IMR-90 (cell line): ENCODE measurements at regions not wholly inside any gene's neighbourhood (a gene's known extent, or its start where the extent isn't known, plus 50 kb on each side); places are given as distances from the start of the nearest gene placed in this dataset.

Experiments used
- ATAC-seq: fragments of 200-7000 bp; cut with Tn5 transposase; 2 replicates; pipeline ENCODE4 v1.9.1; 2020; ENCODE audit warnings: low read depth, mild to moderate bottlenecking, moderate library complexity
- BruUV-seq: library from RNA; stranded (reverse); fragments of 400-500 nt; replicated peaks from 2 replicates; lab custom pipeline; 2021; lab: Mats Ljungman, UMichigan
- CTCF ChIA-PET: fragments of 300-600 bp; formaldehyde crosslinking; extraction: SDS; loops from one replicate; lab custom pipeline; 2021; ENCODE audit warnings: antibody characterized with exemption; lab: Yijun Ruan, JAX
- POLR2A ChIA-PET: fragments of 300-600 bp; sonication (Branson Sonifier 250); formaldehyde crosslinking; loops from one replicate; lab custom pipeline; 2022; ENCODE audit warnings: antibody characterized with exemption; ENCODE audit not compliant: unreplicated experiment; lab: Charles Lee
- DNase-seq: peaks from one replicate; pipeline ENCODE4 v3.0.0; 2013
- H2AFZ ChIP-seq: replicated peaks from 2 replicates; pipeline ENCODE3; 2013; ENCODE audit warnings: low read length, mild to moderate bottlenecking; ENCODE audit not compliant: poor library complexity
- H2AK5ac ChIP-seq: 2 replicates; pipeline ENCODE4 v1.6.1; 2013; ENCODE audit warnings: low read depth, low read length, inconsistent platforms
- H2AK9ac ChIP-seq: replicated peaks from 2 replicates; pipeline ENCODE3; 2013; ENCODE audit warnings: mild to moderate bottlenecking, low read depth, low read length, moderate library complexity; ENCODE audit not compliant: poor library complexity
- H2BK120ac ChIP-seq: 2 replicates; pipeline ENCODE4 v1.6.1; 2013; ENCODE audit warnings: low read depth, low read length, inconsistent platforms
- H2BK15ac ChIP-seq: 3 replicates; pipeline ENCODE4 v1.6.1; 2013; ENCODE audit warnings: low read depth, low read length, inconsistent platforms
- H2BK20ac ChIP-seq: 2 replicates; pipeline ENCODE4 v1.6.1; 2013; ENCODE audit warnings: low read depth, mild to moderate bottlenecking, inconsistent platforms, low read length, moderate library complexity
- H2BK5ac ChIP-seq: 2 replicates; pipeline ENCODE4 v1.6.1; 2013; ENCODE audit warnings: mild to moderate bottlenecking, low read depth, low read length, inconsistent platforms; ENCODE audit not compliant: poor library complexity, severe bottlenecking
- H3K14ac ChIP-seq: replicated peaks from 2 replicates; pipeline ENCODE4 v1.6.1; 2013; ENCODE audit warnings: low read depth, low read length, inconsistent platforms
- H3K18ac ChIP-seq: 2 replicates; pipeline ENCODE4 v1.6.1; 2013; ENCODE audit warnings: low read depth, low read length, control low read depth
- H3K23ac ChIP-seq: 2 replicates; pipeline ENCODE4 v1.6.1; 2013; ENCODE audit warnings: low read depth, low read length, inconsistent platforms
- H3K27ac ChIP-seq: 2 replicates; pipeline ENCODE4 v1.5.1; 2013; ENCODE audit warnings: mild to moderate bottlenecking, control low read depth, low read length; ENCODE audit not compliant: insufficient read depth
- H3K27me3 ChIP-seq: 2 replicates; pipeline ENCODE4 v1.6.1; 2013; ENCODE audit warnings: low read length; ENCODE audit not compliant: control insufficient read depth, insufficient read depth
- H3K36me3 ChIP-seq: 2 replicates; pipeline ENCODE4 v1.6.1; 2013; ENCODE audit warnings: low read length, mixed read lengths; ENCODE audit not compliant: control insufficient read depth, insufficient read depth
- H3K4ac ChIP-seq: 2 replicates; pipeline ENCODE4 v1.6.1; 2013; ENCODE audit warnings: low read depth, low read length, inconsistent platforms
- H3K4me1 ChIP-seq: 2 replicates; pipeline ENCODE4 v1.6.1; 2013; ENCODE audit warnings: low read length, mixed read lengths; ENCODE audit not compliant: control insufficient read depth, insufficient read depth
- H3K4me2 ChIP-seq: 2 replicates; pipeline ENCODE4 v1.6.1; 2013; ENCODE audit warnings: low read depth, mild to moderate bottlenecking, control low read depth, low read length, moderate library complexity
- H3K4me3 ChIP-seq: 2 replicates; pipeline ENCODE4 v1.5.1; 2013; ENCODE audit warnings: low read depth, mild to moderate bottlenecking, control low read depth, low read length, moderate library complexity; ENCODE audit not compliant: insufficient read depth
- H3K56ac ChIP-seq: 2 replicates; pipeline ENCODE4 v1.6.1; 2013; ENCODE audit warnings: low read length, inconsistent platforms; ENCODE audit not compliant: insufficient read depth; ENCODE audit errors: extremely low read depth
- H3K79me1 ChIP-seq, 2 experiments: 2 replicates each; pipeline ENCODE4 v1.6.1; 2013; ENCODE audit warnings: low read length in 2 of 2, inconsistent platforms in 1 of 2, low read depth in 1 of 2
- H3K9ac ChIP-seq: 2 replicates; pipeline ENCODE4 v1.6.1; 2013; ENCODE audit warnings: low read depth, low read length, control low read depth
- H3K9me1 ChIP-seq: 2 replicates; pipeline ENCODE4 v1.6.1; 2013; ENCODE audit warnings: low read length, inconsistent platforms; ENCODE audit not compliant: insufficient read depth
- H3K9me3 ChIP-seq: 2 replicates; pipeline ENCODE4 v1.6.1; 2013; ENCODE audit warnings: low read length; ENCODE audit not compliant: control insufficient read depth, insufficient read depth
- H4K20me1 ChIP-seq: 2 replicates; pipeline ENCODE4 v1.6.1; 2013; ENCODE audit warnings: low read length, inconsistent platforms; ENCODE audit not compliant: insufficient read depth
- H4K5ac ChIP-seq: 2 replicates; pipeline ENCODE4 v1.6.1; 2013; ENCODE audit warnings: mild to moderate bottlenecking, low read depth, low read length, control low read depth
- H4K8ac ChIP-seq, 2 experiments: 2 replicates each; pipeline ENCODE4 v1.6.1; 2013; ENCODE audit warnings: low read depth in 2 of 2, low read length in 2 of 2, control low read depth in 1 of 2, inconsistent platforms in 1 of 2
- H4K91ac ChIP-seq: 2 replicates; pipeline ENCODE4 v1.6.1; 2013; ENCODE audit warnings: low read depth, low read length, inconsistent platforms; ENCODE audit not compliant: insufficient read depth
- BHLHE40 ChIP-seq: fragments of 150-350 bp; IDR thresholded peaks from 2 replicates; pipeline ENCODE4 v1.6.1; 2016; ENCODE audit warnings: mild to moderate bottlenecking, low read depth, low read length
- CEBPB ChIP-seq: IDR thresholded peaks from 2 replicates; pipeline ENCODE4 v1.6.1; 2012; ENCODE audit warnings: low read depth, low read length, improper control_type of control experiment
- CHD1 ChIP-seq: IDR thresholded peaks from 2 replicates; pipeline ENCODE4 v1.6.1; 2012; ENCODE audit warnings: low read depth, low read length, improper control_type of control experiment
- FOS ChIP-seq: fragments of 150-350 bp; IDR thresholded peaks from 2 replicates; pipeline ENCODE4 v1.6.1; 2016; ENCODE audit warnings: low read depth, low read length
- MAZ ChIP-seq: IDR thresholded peaks from 2 replicates; pipeline ENCODE4 v1.6.1; 2012; ENCODE audit warnings: low read depth, mild to moderate bottlenecking, low read length, improper control_type of control experiment, moderate library complexity, borderline replicate concordance
- MXI1 ChIP-seq: IDR thresholded peaks from 2 replicates; pipeline ENCODE4 v1.6.1; 2012; ENCODE audit warnings: low read depth, mild to moderate bottlenecking, low read length, moderate library complexity, borderline replicate concordance
- NFE2L2 ChIP-seq: fragments of 150-350 bp; IDR thresholded peaks from 2 replicates; pipeline ENCODE4 v1.6.1; 2016; ENCODE audit warnings: low read depth, mild to moderate bottlenecking, low read length
- RCOR1 ChIP-seq: IDR thresholded peaks from 2 replicates; pipeline ENCODE4 v1.6.1; 2012; ENCODE audit warnings: mild to moderate bottlenecking, low read length, improper control_type of control experiment; ENCODE audit not compliant: insufficient replicate concordance
- RFX5 ChIP-seq: IDR thresholded peaks from 2 replicates; pipeline ENCODE4 v1.8.0; 2012; ENCODE audit warnings: low read depth, mild to moderate bottlenecking, low read length, moderate library complexity
- WGBS, 2 experiments: methylation state at CpG; one replicate each; pipeline versions ENCODE4 v1.1.5 to v1.1.7; 2013; ENCODE audit warnings: missing lambda C conversion rate in 2 of 2; ENCODE audit not compliant: insufficient read length in 1 of 2; ENCODE audit errors: extremely low coverage in 2 of 2; 5-methylcytosine and 5-hydroxymethylcytosine counted together
- dilution Hi-C: fragments of 300-500 bp; cut with HindIII; formaldehyde crosslinking; loops from one replicate; pipeline ENCODE4 v1.14.3; 2018; ENCODE audit warnings: low sequenced_read_pairs; ENCODE audit not compliant: unreplicated experiment
- in situ Hi-C: fragments of 300-500 bp; cut with MboI; formaldehyde crosslinking; loops from 3 replicates; pipeline ENCODE4 v1.14.3; 2019; ENCODE audit warnings: low sequenced_read_pairs, inconsistent platforms, mixed read lengths
- intact Hi-C: fragments of 100-400 bp; cut with micrococcal nuclease; formaldehyde crosslinking; loops from 2 replicates; pipeline ENCODE4 v1.10.0; 2022
- TF ChIP-seq, protein P1 (sequence below): fragments of 150-350 bp; IDR thresholded peaks from 2 replicates; pipeline ENCODE4 v1.6.1; 2017; ENCODE audit warnings: mild to moderate bottlenecking, antibody characterized with exemption, low read length, low read depth
- TF ChIP-seq, protein P2 (sequence below): conservative IDR thresholded peaks from 2 replicates; pipeline ENCODE4 v1.5.1; 2012; ENCODE audit warnings: mild to moderate bottlenecking, low read depth, low read length, improper control_type of control experiment
- TF ChIP-seq, protein P3 (sequence below): fragments of 150-350 bp; IDR thresholded peaks from 2 replicates; pipeline ENCODE4 v1.6.1; 2016; ENCODE audit warnings: low read depth, mild to moderate bottlenecking, low read length, moderate library complexity, borderline replicate concordance

DNA sequence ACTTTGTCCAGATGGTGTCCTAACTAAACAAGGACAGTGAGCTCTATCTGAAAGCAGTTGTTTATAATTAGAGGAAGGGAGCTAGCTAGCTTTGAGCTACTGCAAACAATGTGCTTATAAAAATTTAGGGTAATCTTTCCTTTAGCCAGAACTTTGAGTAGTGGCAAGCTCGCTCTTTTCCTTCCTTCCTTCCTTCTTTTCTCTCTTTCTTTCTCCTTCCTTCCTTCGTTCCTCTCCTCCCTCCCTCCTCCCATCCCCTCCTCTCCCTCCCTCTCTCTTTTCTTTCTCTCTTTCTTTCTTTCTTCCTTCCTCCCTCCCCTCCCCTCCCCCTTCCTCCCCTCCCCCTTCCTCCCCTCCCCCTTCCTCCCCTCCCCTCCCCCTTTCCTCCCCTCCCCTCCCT is 520.1 kb downstream of the INHBA start:
- in situ Hi-C loops = no loop called here
- H3K4me2 ChIP-seq = no peak overlapping the region
- CTCF ChIA-PET = interaction anchor here (0.9 kb wide), 1 partner anchor 9 kb away, joined by 4 read pairs; no protein-coding TSS in a partner anchor

More for the DNA sequence above, 520.1 kb downstream of the INHBA start:
- H2AK5ac ChIP-seq = no peak overlapping the region
- ATAC-seq (no peak), DNase-seq (no peak)
- peaks cover 3% of the 10 kb centered on the region for H3K9me1 ChIP-seq
- H3K23ac ChIP-seq = no peak overlapping the region
- no peak overlapping the region for H2BK20ac ChIP-seq
- H3K14ac ChIP-seq = 0 out of 2 replicates have a peak overlapping the region, but pooled peaks have one; percentile 34
- no TSS peak for BruUV-seq
- H4K20me1 ChIP-seq = no peaks in the 10 kb centered on the region
- H4K5ac ChIP-seq = no peak overlapping the region
- no peak overlapping the region for H2AK9ac ChIP-seq
- no peaks in the 10 kb centered on the region for H3K27me3 ChIP-seq
- POLR2A ChIA-PET = no interaction called here
- no peak overlapping the region for H3K27ac ChIP-seq
- TF ChIP-seq, protein P1, sequence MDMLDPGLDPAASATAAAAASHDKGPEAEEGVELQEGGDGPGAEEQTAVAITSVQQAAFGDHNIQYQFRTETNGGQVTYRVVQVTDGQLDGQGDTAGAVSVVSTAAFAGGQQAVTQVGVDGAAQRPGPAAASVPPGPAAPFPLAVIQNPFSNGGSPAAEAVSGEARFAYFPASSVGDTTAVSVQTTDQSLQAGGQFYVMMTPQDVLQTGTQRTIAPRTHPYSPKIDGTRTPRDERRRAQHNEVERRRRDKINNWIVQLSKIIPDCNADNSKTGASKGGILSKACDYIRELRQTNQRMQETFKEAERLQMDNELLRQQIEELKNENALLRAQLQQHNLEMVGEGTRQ = no peak
- TF ChIP-seq CEBPB (no peak), BHLHE40 (no peak), MAZ (no peak), CHD1 (no peak), NFE2L2 (no peak), RFX5 (no peak), RCOR1 (no peak), MXI1 (no peak), FOS (no peak)
- TF ChIP-seq, protein P2, sequence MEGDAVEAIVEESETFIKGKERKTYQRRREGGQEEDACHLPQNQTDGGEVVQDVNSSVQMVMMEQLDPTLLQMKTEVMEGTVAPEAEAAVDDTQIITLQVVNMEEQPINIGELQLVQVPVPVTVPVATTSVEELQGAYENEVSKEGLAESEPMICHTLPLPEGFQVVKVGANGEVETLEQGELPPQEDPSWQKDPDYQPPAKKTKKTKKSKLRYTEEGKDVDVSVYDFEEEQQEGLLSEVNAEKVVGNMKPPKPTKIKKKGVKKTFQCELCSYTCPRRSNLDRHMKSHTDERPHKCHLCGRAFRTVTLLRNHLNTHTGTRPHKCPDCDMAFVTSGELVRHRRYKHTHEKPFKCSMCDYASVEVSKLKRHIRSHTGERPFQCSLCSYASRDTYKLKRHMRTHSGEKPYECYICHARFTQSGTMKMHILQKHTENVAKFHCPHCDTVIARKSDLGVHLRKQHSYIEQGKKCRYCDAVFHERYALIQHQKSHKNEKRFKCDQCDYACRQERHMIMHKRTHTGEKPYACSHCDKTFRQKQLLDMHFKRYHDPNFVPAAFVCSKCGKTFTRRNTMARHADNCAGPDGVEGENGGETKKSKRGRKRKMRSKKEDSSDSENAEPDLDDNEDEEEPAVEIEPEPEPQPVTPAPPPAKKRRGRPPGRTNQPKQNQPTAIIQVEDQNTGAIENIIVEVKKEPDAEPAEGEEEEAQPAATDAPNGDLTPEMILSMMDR = no peak
- TF ChIP-seq, protein P3, sequence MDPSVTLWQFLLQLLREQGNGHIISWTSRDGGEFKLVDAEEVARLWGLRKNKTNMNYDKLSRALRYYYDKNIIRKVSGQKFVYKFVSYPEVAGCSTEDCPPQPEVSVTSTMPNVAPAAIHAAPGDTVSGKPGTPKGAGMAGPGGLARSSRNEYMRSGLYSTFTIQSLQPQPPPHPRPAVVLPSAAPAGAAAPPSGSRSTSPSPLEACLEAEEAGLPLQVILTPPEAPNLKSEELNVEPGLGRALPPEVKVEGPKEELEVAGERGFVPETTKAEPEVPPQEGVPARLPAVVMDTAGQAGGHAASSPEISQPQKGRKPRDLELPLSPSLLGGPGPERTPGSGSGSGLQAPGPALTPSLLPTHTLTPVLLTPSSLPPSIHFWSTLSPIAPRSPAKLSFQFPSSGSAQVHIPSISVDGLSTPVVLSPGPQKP = no peak
- H2AFZ ChIP-seq = no peak overlapping the region
- H4K8ac ChIP-seq = 0 out of 4 replicates have a peak overlapping the region, but pooled peaks of 1 of the 2 experiments have one; percentile 12
- no peaks in the 10 kb centered on the region for H3K4me1 ChIP-seq
- no peak overlapping the region for H4K91ac ChIP-seq
- 100% methylated on average over 1 of the region's 2 CpGs; no CpG with 5 or more reads in 1 of the 2 experiments for WGBS, 2 experiments
- H3K9ac ChIP-seq = no peak overlapping the region
- no peak overlapping the region for H3K18ac ChIP-seq
- H2BK120ac ChIP-seq = peak overlapping the region; percentile 12; the same call in 1 of the 2 replicates
- H3K79me1 ChIP-seq = peaks cover 4 to 10% of the 10 kb centered on the region in 2 experiments; a peak in 2 of 4 replicates
- H3K4me3 ChIP-seq = no peak overlapping the region
- H3K56ac ChIP-seq = no peak overlapping the region
- intact Hi-C loops = loop anchor here (10.0 kb wide), 1 partner anchor 512 kb away; no protein-coding TSS in a partner anchor
- no peaks in the 10 kb centered on the region for H3K9me3 ChIP-seq
- dilution Hi-C loops = no loop called here
- peak overlapping the region; percentile 35; the same call in 1 of the 3 replicates for H2BK15ac ChIP-seq
- H3K4ac ChIP-seq = peak overlapping the region; percentile 9; the same call in 1 of the 2 replicates
- no peak overlapping the region for H2BK5ac ChIP-seq
- no peaks in the 10 kb centered on the region for H3K36me3 ChIP-seq
